ENCODE measurements at regions not wholly inside any gene's neighbourhood (a gene's known extent, or its start where the extent isn't known, plus 50 kb on each side); places are given as distances from the start of the nearest gene placed in this dataset.

GRCh38 chr11:104830508-104830907 is 67.8 kb downstream of the CASP12 start:
- Histone ChIP-seq H3K9me3 (ENCODE audit: control insufficient read depth in 3 of 3, low read length in 3 of 3) (no peaks in the 10 kb centered on the region), H3K9ac (ENCODE audit: low read depth in 1 of 3, low read length in 3 of 3) (no peak overlapping the region), H3K4me1 (ENCODE audit: control insufficient read depth in 3 of 3, insufficient read depth in 3 of 3, low read length in 3 of 3) (no peaks in the 10 kb centered on the region), H3K27me3 (ENCODE audit: control insufficient read depth in 3 of 3, insufficient read depth in 3 of 3, low read length in 3 of 3) (no peaks in the 10 kb centered on the region), H3K36me3 (ENCODE audit: control insufficient read depth in 3 of 3, insufficient read depth in 3 of 3, low read length in 3 of 3) (no peaks in the 10 kb centered on the region), H3K27ac (ENCODE audit: low read depth, low read length) (no peak overlapping the region), H3K4me3 (ENCODE audit: low read length in 3 of 3) (no peak overlapping the region)

- no peaks in the 10 kb centered on the region for H3K36me3 ChIP-seq (ENCODE audit: control insufficient read depth in 3 of 3, insufficient read depth in 3 of 3, low read length in 3 of 3)
- no peak overlapping the region for H3K4me3 ChIP-seq (ENCODE audit: low read length in 3 of 3)
- no peak overlapping the region for H3K9ac ChIP-seq (ENCODE audit: low read depth in 1 of 3, low read length in 3 of 3)
- H3K4me1 ChIP-seq (ENCODE audit: control insufficient read depth in 3 of 3, insufficient read depth in 3 of 3, low read length in 3 of 3), result no peaks in the 10 kb centered on the region
- H3K27ac ChIP-seq (ENCODE audit: low read depth, low read length), result no peak overlapping the region
- no peaks in the 10 kb centered on the region for H3K27me3 ChIP-seq (ENCODE audit: control insufficient read depth in 3 of 3, insufficient read depth in 3 of 3, low read length in 3 of 3)
- no peaks in the 10 kb centered on the region for H3K9me3 ChIP-seq (ENCODE audit: control insufficient read depth in 3 of 3, low read length in 3 of 3)
Observed at GRCh38 chr11:104830080-104830479, 68.2 kb downstream of the CASP12 start.

GRCh38 chr11:104826772-104827171 is 71.5 kb downstream of the CASP12 start:
- Histone ChIP-seq H3K27ac (ENCODE audit: low read depth, low read length) (no peak overlapping the region), H3K9me3 (ENCODE audit: control insufficient read depth in 3 of 3, low read length in 3 of 3) (no peaks in the 10 kb centered on the region), H3K36me3 (ENCODE audit: control insufficient read depth in 3 of 3, insufficient read depth in 3 of 3, low read length in 3 of 3) (no peaks in the 10 kb centered on the region), H3K4me1 (ENCODE audit: control insufficient read depth in 3 of 3, insufficient read depth in 3 of 3, low read length in 3 of 3) (no peaks in the 10 kb centered on the region), H3K9ac (ENCODE audit: low read depth in 1 of 3, low read length in 3 of 3) (no peak overlapping the region), H3K27me3 (ENCODE audit: control insufficient read depth in 3 of 3, insufficient read depth in 3 of 3, low read length in 3 of 3) (no peaks in the 10 kb centered on the region), H3K4me3 (ENCODE audit: low read length in 3 of 3) (no peak overlapping the region)

- no peaks in the 10 kb centered on the region for H3K4me1 ChIP-seq (ENCODE audit: control insufficient read depth in 3 of 3, insufficient read depth in 3 of 3, low read length in 3 of 3)
- H3K9ac ChIP-seq (ENCODE audit: low read depth in 1 of 3, low read length in 3 of 3), result no peak overlapping the region
- no peak overlapping the region for H3K4me3 ChIP-seq (ENCODE audit: low read length in 3 of 3)
- H3K27ac ChIP-seq (ENCODE audit: low read depth, low read length), result no peak overlapping the region
- no peaks in the 10 kb centered on the region for H3K9me3 ChIP-seq (ENCODE audit: control insufficient read depth in 3 of 3, low read length in 3 of 3)
- H3K27me3 ChIP-seq (ENCODE audit: control insufficient read depth in 3 of 3, insufficient read depth in 3 of 3, low read length in 3 of 3), result no peaks in the 10 kb centered on the region
- H3K36me3 ChIP-seq (ENCODE audit: control insufficient read depth in 3 of 3, insufficient read depth in 3 of 3, low read length in 3 of 3), result no peaks in the 10 kb centered on the region
Observed at GRCh38 chr11:104823657-104824056, 74.6 kb downstream of the CASP12 start.

GRCh38 chr11:104820431-104820830 is 77.8 kb downstream of the CASP12 start:
- H3K9me3 ChIP-seq (ENCODE audit: control insufficient read depth in 3 of 3, low read length in 3 of 3), result no peaks in the 10 kb centered on the region

GRCh38 chr11:104819603-104820002 is 78.7 kb downstream of the CASP12 start:
- H3K9me3 ChIP-seq (ENCODE audit: control insufficient read depth in 3 of 3, low read length in 3 of 3), result no peaks in the 10 kb centered on the region
- no peak overlapping the region for H3K9ac ChIP-seq (ENCODE audit: low read depth in 1 of 3, low read length in 3 of 3)
- H3K4me3 ChIP-seq (ENCODE audit: low read length in 3 of 3), result no peak overlapping the region
- H3K27ac ChIP-seq (ENCODE audit: low read depth, low read length), result no peak overlapping the region
- no peaks in the 10 kb centered on the region for H3K36me3 ChIP-seq (ENCODE audit: control insufficient read depth in 3 of 3, insufficient read depth in 3 of 3, low read length in 3 of 3)
- no peaks in the 10 kb centered on the region for H3K27me3 ChIP-seq (ENCODE audit: control insufficient read depth in 3 of 3, insufficient read depth in 3 of 3, low read length in 3 of 3)
- H3K4me1 ChIP-seq (ENCODE audit: control insufficient read depth in 3 of 3, insufficient read depth in 3 of 3, low read length in 3 of 3), result no peaks in the 10 kb centered on the region

More at GRCh38 chr11:104820431-104820830, 77.8 kb downstream of the CASP12 start:
- no peak overlapping the region for H3K9ac ChIP-seq (ENCODE audit: low read depth in 1 of 3, low read length in 3 of 3)
- no peaks in the 10 kb centered on the region for H3K36me3 ChIP-seq (ENCODE audit: control insufficient read depth in 3 of 3, insufficient read depth in 3 of 3, low read length in 3 of 3)
- no peak overlapping the region for H3K27ac ChIP-seq (ENCODE audit: low read depth, low read length)
- H3K4me1 ChIP-seq (ENCODE audit: control insufficient read depth in 3 of 3, insufficient read depth in 3 of 3, low read length in 3 of 3), result no peaks in the 10 kb centered on the region
- H3K4me3 ChIP-seq (ENCODE audit: low read length in 3 of 3), result no peak overlapping the region
- no peaks in the 10 kb centered on the region for H3K27me3 ChIP-seq (ENCODE audit: control insufficient read depth in 3 of 3, insufficient read depth in 3 of 3, low read length in 3 of 3)

- Histone ChIP-seq H3K27ac (ENCODE audit: low read depth, low read length) (no peak overlapping the region), H3K9ac (ENCODE audit: low read depth in 1 of 3, low read length in 3 of 3) (no peak overlapping the region), H3K36me3 (ENCODE audit: control insufficient read depth in 3 of 3, insufficient read depth in 3 of 3, low read length in 3 of 3) (no peaks in the 10 kb centered on the region), H3K27me3 (ENCODE audit: control insufficient read depth in 3 of 3, insufficient read depth in 3 of 3, low read length in 3 of 3) (no peaks in the 10 kb centered on the region), H3K4me1 (ENCODE audit: control insufficient read depth in 3 of 3, insufficient read depth in 3 of 3, low read length in 3 of 3) (no peaks in the 10 kb centered on the region), H3K9me3 (ENCODE audit: control insufficient read depth in 3 of 3, low read length in 3 of 3) (no peaks in the 10 kb centered on the region), H3K4me3 (ENCODE audit: low read length in 3 of 3) (no peak overlapping the region)
Observed at GRCh38 chr11:104819107-104819506, 79.2 kb downstream of the CASP12 start.

- no peaks in the 10 kb centered on the region for H3K9me3 ChIP-seq (ENCODE audit: control insufficient read depth in 3 of 3, low read length in 3 of 3)
- no peaks in the 10 kb centered on the region for H3K36me3 ChIP-seq (ENCODE audit: control insufficient read depth in 3 of 3, insufficient read depth in 3 of 3, low read length in 3 of 3)
- H3K27ac ChIP-seq (ENCODE audit: low read depth, low read length), result no peak overlapping the region
- no peak overlapping the region for H3K4me3 ChIP-seq (ENCODE audit: low read length in 3 of 3)
- no peak overlapping the region for H3K9ac ChIP-seq (ENCODE audit: low read depth in 1 of 3, low read length in 3 of 3)
- H3K4me1 ChIP-seq (ENCODE audit: control insufficient read depth in 3 of 3, insufficient read depth in 3 of 3, low read length in 3 of 3), result no peaks in the 10 kb centered on the region
- no peaks in the 10 kb centered on the region for H3K27me3 ChIP-seq (ENCODE audit: control insufficient read depth in 3 of 3, insufficient read depth in 3 of 3, low read length in 3 of 3)
Observed at GRCh38 chr11:104817973-104818372, 80.3 kb downstream of the CASP12 start.

GRCh38 chr11:104813532-104813931 is 84.7 kb downstream of the CASP12 start:
- no peaks in the 10 kb centered on the region for H3K27me3 ChIP-seq (ENCODE audit: control insufficient read depth in 3 of 3, insufficient read depth in 3 of 3, low read length in 3 of 3)
- H3K4me3 ChIP-seq (ENCODE audit: low read length in 3 of 3), result no peak overlapping the region
- H3K9me3 ChIP-seq (ENCODE audit: control insufficient read depth in 3 of 3, low read length in 3 of 3), result no peaks in the 10 kb centered on the region
- H3K27ac ChIP-seq (ENCODE audit: low read depth, low read length), result no peak overlapping the region
- no peak overlapping the region for H3K9ac ChIP-seq (ENCODE audit: low read depth in 1 of 3, low read length in 3 of 3)
- H3K36me3 ChIP-seq (ENCODE audit: control insufficient read depth in 3 of 3, insufficient read depth in 3 of 3, low read length in 3 of 3), result no peaks in the 10 kb centered on the region
- no peaks in the 10 kb centered on the region for H3K4me1 ChIP-seq (ENCODE audit: control insufficient read depth in 3 of 3, insufficient read depth in 3 of 3, low read length in 3 of 3)

GRCh38 chr11:104812103-104812788 is 86.0 kb downstream of the CASP12 start:
- H3K27ac ChIP-seq (ENCODE audit: low read depth, low read length), result no peak overlapping the region
- no peaks in the 10 kb centered on the region for H3K9me3 ChIP-seq (ENCODE audit: control insufficient read depth in 3 of 3, low read length in 3 of 3)
- no peak overlapping the region for H3K4me3 ChIP-seq (ENCODE audit: low read length in 3 of 3)
- no peaks in the 10 kb centered on the region for H3K4me1 ChIP-seq (ENCODE audit: control insufficient read depth in 3 of 3, insufficient read depth in 3 of 3, low read length in 3 of 3)
- H3K36me3 ChIP-seq (ENCODE audit: control insufficient read depth in 3 of 3, insufficient read depth in 3 of 3, low read length in 3 of 3), result no peaks in the 10 kb centered on the region
- H3K9ac ChIP-seq (ENCODE audit: low read depth in 1 of 3, low read length in 3 of 3), result no peak overlapping the region
- no peaks in the 10 kb centered on the region for H3K27me3 ChIP-seq (ENCODE audit: control insufficient read depth in 3 of 3, insufficient read depth in 3 of 3, low read length in 3 of 3)
